ENCODE measurements at regions not wholly inside any gene's neighbourhood (a gene's known extent, or its start where the extent isn't known, plus 50 kb on each side); places are given as distances from the start of the nearest gene placed in this dataset.
"Not testable (repeated sequence)": the region's sequence is repeated elsewhere in the genome, so short reads cannot be mapped to it uniquely, and the experiment has no call there.

GRCh38 chr2:132272713-132273112 lies 111.0 kb upstream of the ANKRD30BL start:
- no peak overlapping the region for H3K4me3 ChIP-seq (ENCODE audit: low read depth, low read length)
- TF ChIP-seq CTCF (IDR thresholded peaks at IDR 0.05; ENCODE audit: insufficient read depth, low read depth, low read length) = no peak
- no peak for DNase-seq (ENCODE audit: low read depth)

GRCh38 chr2:132273585-132273984 lies 111.8 kb upstream of the ANKRD30BL start:
- H3K4me3 ChIP-seq (ENCODE audit: low read depth, low read length); DNase-seq (ENCODE audit: low read depth): not testable (repeated sequence)

GRCh38 chr2:132274000-132274399 lies 112.2 kb upstream of the ANKRD30BL start:
- no peak overlapping the region for H3K4me3 ChIP-seq (ENCODE audit: low read depth, low read length)
- TF ChIP-seq CTCF (IDR thresholded peaks at IDR 0.05; ENCODE audit: insufficient read depth, low read depth, low read length) = no peak
- DNase-seq (ENCODE audit: low read depth) = no peak

- no peak for DNase-seq (ENCODE audit: low read depth)
- TF ChIP-seq CTCF (IDR thresholded peaks at IDR 0.05; ENCODE audit: insufficient read depth, low read depth, low read length) = no peak
- H3K4me3 ChIP-seq (ENCODE audit: low read depth, low read length) = no peak overlapping the region
These were observed 113.6 kb upstream of the ANKRD30BL start for GRCh38 chr2:132275396-132275795.

GRCh38 chr2:132276571-132276981 lies 114.8 kb upstream of the ANKRD30BL start:
- DNase-seq (ENCODE audit: low read depth) = no peak
- TF ChIP-seq CTCF (IDR thresholded peaks at IDR 0.05; ENCODE audit: insufficient read depth, low read depth, low read length) = no peak
- no peak overlapping the region for H3K4me3 ChIP-seq (ENCODE audit: low read depth, low read length)

- DNase-seq (ENCODE audit: low read depth) = no peak
- TF ChIP-seq CTCF (IDR thresholded peaks at IDR 0.05; ENCODE audit: insufficient read depth, low read depth, low read length) = no peak
- no peak overlapping the region for H3K4me3 ChIP-seq (ENCODE audit: low read depth, low read length)
These were observed 116.5 kb upstream of the ANKRD30BL start for GRCh38 chr2:132278267-132278666.

- DNase-seq (ENCODE audit: low read depth) = no peak
- TF ChIP-seq CTCF (IDR thresholded peaks at IDR 0.05; ENCODE audit: insufficient read depth, low read depth, low read length) = no peak
- H3K4me3 ChIP-seq (ENCODE audit: low read depth, low read length) = no peak overlapping the region
These were observed 117.6 kb upstream of the ANKRD30BL start for GRCh38 chr2:132279344-132279743.

Data from fibroblast of villous mesenchyme (primary cell).